Prostate gland (tissue), 2 donors: ENCODE measurements at regions not wholly inside any gene's neighbourhood (a gene's known extent, or its start where the extent isn't known, plus 50 kb on each side); places are given as distances from the start of the nearest gene placed in this dataset.

Experiments used
- CTCF ChIP-seq, 4 experiments: fragments of 200-600 bp in 2 of 4; fragments of 450-650 bp in 2 of 4; sonication (generic) in 2 of 4; IDR thresholded peaks; 1 replicate in 3 of 4; 2 replicates in 1 of 4; pipeline ENCODE4 v1.5.1; 2016 to 2019; ENCODE audit warnings: antibody characterized with exemption in 4 of 4, mild to moderate bottlenecking in 2 of 4, moderate library complexity in 2 of 4
- POLR2A ChIP-seq: fragments of 450-650 bp; IDR thresholded peaks from one replicate; pipeline ENCODE4 v1.6.1; 2016; ENCODE audit warnings: antibody characterized with exemption, mild to moderate bottlenecking
- POLR2AphosphoS5 ChIP-seq: sonication (generic); formaldehyde crosslinking; IDR thresholded peaks from one replicate; pipeline ENCODE4 v1.6.1; 2017; ENCODE audit warnings: antibody characterized with exemption

- TF ChIP-seq POLR2A (no peak), CTCF (IDR thresholded peaks at IDR 0.05) (no peak), POLR2AphosphoS5 (no peak)
Observed at GRCh38 chr15:79682285-79682684, 214.5 kb downstream of the MTHFS start.
